Neuronal stem cell (in vitro differentiated cells): ENCODE measurements at regions not wholly inside any gene's neighbourhood (a gene's known extent, or its start where the extent isn't known, plus 50 kb on each side); places are given as distances from the start of the nearest gene placed in this dataset.

Experiments
- DNase-seq: peaks from one replicate; pipeline ENCODE4 v3.0.0-alpha.2; 2013; ENCODE audit warnings: low spot score
- H2AFZ ChIP-seq: one replicate; pipeline ENCODE4 v1.6.1; 2013; ENCODE audit warnings: mild to moderate bottlenecking, low read length, inconsistent platforms
- H2AK5ac ChIP-seq: 2 replicates; pipeline ENCODE4 v1.6.1; 2013; ENCODE audit warnings: low read depth, mild to moderate bottlenecking, inconsistent platforms, low read length, moderate library complexity, mixed read lengths
- H2BK120ac ChIP-seq: 2 replicates; pipeline ENCODE4 v1.6.1; 2013; ENCODE audit warnings: low read depth, mild to moderate bottlenecking, inconsistent platforms, low read length, moderate library complexity, mixed read lengths
- H2BK12ac ChIP-seq: one replicate; pipeline ENCODE4 v1.6.1; 2013; ENCODE audit warnings: low read length, inconsistent platforms
- H2BK15ac ChIP-seq: 2 replicates; pipeline ENCODE4 v1.6.1; 2013; ENCODE audit warnings: mild to moderate bottlenecking, low read length, inconsistent platforms, mixed read lengths
- H2BK5ac ChIP-seq: one replicate; pipeline ENCODE4 v1.6.1; 2013; ENCODE audit warnings: inconsistent platforms, mild to moderate bottlenecking, low read length, moderate library complexity
- H3K14ac ChIP-seq: one replicate; pipeline ENCODE4 v1.6.1; 2013; ENCODE audit warnings: low read length, inconsistent platforms
- H3K18ac ChIP-seq: 2 replicates; pipeline ENCODE4 v1.6.1; 2013; ENCODE audit warnings: low read length, inconsistent platforms
- H3K23ac ChIP-seq: 2 replicates; pipeline ENCODE4 v1.6.1; 2013; ENCODE audit warnings: low read depth, mild to moderate bottlenecking, mixed read lengths, low read length, inconsistent platforms; ENCODE audit not compliant: poor library complexity
- H3K27ac ChIP-seq: replicated peaks from 3 replicates; pipeline ENCODE4 v1.5.1; 2013; ENCODE audit warnings: low read length, inconsistent platforms
- H3K27me3 ChIP-seq, 3 experiments: 2 replicates each; pipeline ENCODE4 v1.6.1; 2013; ENCODE audit warnings: low read length in 3 of 3, mild to moderate bottlenecking in 2 of 3, inconsistent platforms in 1 of 3, low read depth in 1 of 3, mixed read lengths in 1 of 3, moderate library complexity in 1 of 3; ENCODE audit not compliant: control insufficient read depth in 3 of 3, insufficient read depth in 3 of 3
- H3K36me3 ChIP-seq, 2 donors: replicated peaks in 1 of 2; 2 replicates each; pipeline ENCODE4 v1.6.1; 2013; ENCODE audit warnings: low read length in 2 of 2; ENCODE audit not compliant: control insufficient read depth in 2 of 2, insufficient read depth in 2 of 2
- H3K4ac ChIP-seq: 2 replicates; pipeline ENCODE4 v1.6.1; 2013; ENCODE audit warnings: inconsistent platforms, mild to moderate bottlenecking, low read length, moderate library complexity
- H3K4me1 ChIP-seq, 2 donors: 1 replicate in 1 of 2; 2 replicates in 1 of 2; pipeline ENCODE4 v1.6.1; 2013; ENCODE audit warnings: low read length in 2 of 2, low read depth in 1 of 2; ENCODE audit not compliant: control insufficient read depth in 2 of 2, insufficient read depth in 1 of 2
- H3K4me2 ChIP-seq: one replicate; pipeline ENCODE4 v1.6.1; 2013; ENCODE audit warnings: mild to moderate bottlenecking, low read length, inconsistent platforms; ENCODE audit not compliant: insufficient read depth, poor library complexity, severe bottlenecking
- H3K4me3 ChIP-seq, 2 donors: 2 replicates each; pipeline ENCODE4 v1.5.1; 2013; ENCODE audit warnings: low read length in 2 of 2, mild to moderate bottlenecking in 2 of 2, inconsistent platforms in 1 of 2, moderate library complexity in 1 of 2
- H3K79me1 ChIP-seq: one replicate; pipeline ENCODE4 v1.6.1; 2013; ENCODE audit warnings: low read depth, mild to moderate bottlenecking, inconsistent platforms, low read length, moderate library complexity
- H3K9ac ChIP-seq: one replicate; pipeline ENCODE4 v1.6.1; 2013; ENCODE audit warnings: mild to moderate bottlenecking, low read depth, low read length, inconsistent platforms; ENCODE audit not compliant: poor library complexity
- H3K9me3 ChIP-seq, 2 donors: replicated peaks in 1 of 2; 2 replicates each; pipeline versions ENCODE3 to v1.6.1; 2013; ENCODE audit warnings: low read length in 2 of 2, mild to moderate bottlenecking in 2 of 2, inconsistent platforms in 1 of 2, low read depth in 1 of 2, mixed read lengths in 1 of 2, moderate library complexity in 1 of 2; ENCODE audit not compliant: control insufficient read depth in 2 of 2, insufficient read depth in 1 of 2
- H4K8ac ChIP-seq: one replicate; pipeline ENCODE4 v1.6.1; 2013; ENCODE audit warnings: low read depth, mild to moderate bottlenecking, inconsistent platforms, low read length, moderate library complexity
- H4K91ac ChIP-seq: one replicate; pipeline ENCODE4 v1.6.1; 2013; ENCODE audit warnings: low read length, low read depth, mild to moderate bottlenecking, inconsistent platforms; ENCODE audit not compliant: poor library complexity
- WGBS, 2 donors: extraction: QIAGEN DNeasy Blood & Tissue Kit; methylation state at CpG; one replicate each; pipeline ENCODE4 v1.1.7; 2013; ENCODE audit warnings: missing lambda C conversion rate in 2 of 2, mixed read lengths in 1 of 2; ENCODE audit not compliant: insufficient read length in 2 of 2, insufficient replicate concordance in 1 of 2; ENCODE audit errors: extremely low coverage in 2 of 2; 5-methylcytosine and 5-hydroxymethylcytosine counted together

GRCh38 chr7:16301291-16301690, 120.0 kb downstream of the CRPPA start:
- Histone ChIP-seq H3K79me1 (no peaks in the 10 kb centered on the region), H3K4me1 (no peaks in the 10 kb centered on the region), H2BK15ac (no peak overlapping the region), H4K91ac (no peak overlapping the region), H3K14ac (no peak overlapping the region), H3K36me3 (no peaks in the 10 kb centered on the region), H3K23ac (no peak overlapping the region), H2AFZ (no peak overlapping the region), H3K9ac (no peak overlapping the region), H3K4me3 (no peak overlapping the region), H3K27me3 (no peaks in the 10 kb centered on the region), H4K8ac (no peak overlapping the region), H3K27ac (no peak overlapping the region), H3K9me3 (no peaks in the 10 kb centered on the region), H2AK5ac (no peak overlapping the region), H3K4me2 (no peak overlapping the region), H2BK120ac (no peak overlapping the region), H2BK5ac (no peak overlapping the region), H3K18ac (no peak overlapping the region), H2BK12ac (no peak overlapping the region), H3K4ac (no peak overlapping the region)
- WGBS, 2 donors, result no CpG with 5 or more reads among the region's 4 CpGs
- DNase-seq, result no peak

GRCh38 chr7:16300361-16300895, 120.9 kb downstream of the CRPPA start:
- no peaks in the 10 kb centered on the region for H3K4me1 ChIP-seq
- no peak overlapping the region for H2BK5ac ChIP-seq
- no peak overlapping the region for H3K23ac ChIP-seq
- H3K9me3 ChIP-seq, result no peaks in the 10 kb centered on the region
- H4K91ac ChIP-seq, result no peak overlapping the region
- H2AFZ ChIP-seq, result no peak overlapping the region
- no peak overlapping the region for H2BK12ac ChIP-seq
- H4K8ac ChIP-seq, result no peak overlapping the region
- no peak overlapping the region for H2BK120ac ChIP-seq
- H3K14ac ChIP-seq, result no peak overlapping the region
- no peak overlapping the region for H3K4ac ChIP-seq
- H3K9ac ChIP-seq, result no peak overlapping the region
- no CpG with 5 or more reads among the region's 3 CpGs for WGBS, 2 donors
- H3K27me3 ChIP-seq, result no peaks in the 10 kb centered on the region
- DNase-seq, result no peak
- no peaks in the 10 kb centered on the region for H3K36me3 ChIP-seq
- H2AK5ac ChIP-seq, result no peak overlapping the region
- H3K4me2 ChIP-seq, result no peak overlapping the region
- no peak overlapping the region for H3K27ac ChIP-seq
- H3K18ac ChIP-seq, result no peak overlapping the region
- no peak overlapping the region for H2BK15ac ChIP-seq
- H3K79me1 ChIP-seq, result no peaks in the 10 kb centered on the region
- no peak overlapping the region for H3K4me3 ChIP-seq

GRCh38 chr7:16299853-16300252, 121.5 kb downstream of the CRPPA start:
- Histone ChIP-seq H3K27me3 (no peaks in the 10 kb centered on the region), H3K14ac (no peak overlapping the region), H3K36me3 (no peaks in the 10 kb centered on the region), H3K4me3 (no peak overlapping the region), H2BK12ac (no peak overlapping the region), H3K23ac (no peak overlapping the region), H2AK5ac (no peak overlapping the region), H2BK120ac (no peak overlapping the region), H3K9me3 (no peaks in the 10 kb centered on the region), H2BK15ac (no peak overlapping the region), H3K79me1 (no peaks in the 10 kb centered on the region), H2BK5ac (no peak overlapping the region), H3K18ac (no peak overlapping the region), H3K27ac (no peak overlapping the region), H4K8ac (no peak overlapping the region), H3K4ac (no peak overlapping the region), H2AFZ (no peak overlapping the region), H3K4me2 (no peak overlapping the region), H3K9ac (no peak overlapping the region), H4K91ac (no peak overlapping the region), H3K4me1 (no peaks in the 10 kb centered on the region)
- WGBS, 2 donors, result no CpG with 5 or more reads among the region's 5 CpGs
- DNase-seq, result no peak

- H3K9ac ChIP-seq, result no peak overlapping the region
- no peak overlapping the region for H2BK12ac ChIP-seq
- no peak overlapping the region for H3K14ac ChIP-seq
- H3K27me3 ChIP-seq, result no peaks in the 10 kb centered on the region
- H4K91ac ChIP-seq, result no peak overlapping the region
- H3K23ac ChIP-seq, result no peak overlapping the region
- H2BK5ac ChIP-seq, result no peak overlapping the region
- no peaks in the 10 kb centered on the region for H3K4me1 ChIP-seq
- no peak overlapping the region for H4K8ac ChIP-seq
- H3K79me1 ChIP-seq, result no peaks in the 10 kb centered on the region
- H2BK120ac ChIP-seq, result no peak overlapping the region
- no peak overlapping the region for H3K4me3 ChIP-seq
- no peak overlapping the region for H3K4ac ChIP-seq
- H3K36me3 ChIP-seq, result no peaks in the 10 kb centered on the region
- H3K4me2 ChIP-seq, result no peak overlapping the region
- no peak overlapping the region for H3K27ac ChIP-seq
- H3K9me3 ChIP-seq, result no peaks in the 10 kb centered on the region
- no peak overlapping the region for H2AK5ac ChIP-seq
- H2BK15ac ChIP-seq, result no peak overlapping the region
- no peak overlapping the region for H3K18ac ChIP-seq
- no peak overlapping the region for H2AFZ ChIP-seq
- DNase-seq, result no peak
Measured at GRCh38 chr7:16298221-16298620, 123.1 kb downstream of the CRPPA start.
